ENCODE measurements at regions not wholly inside any gene's neighbourhood (a gene's known extent, or its start where the extent isn't known, plus 50 kb on each side); places are given as distances from the start of the nearest gene placed in this dataset.

- Mint-ChIP-seq H3K4me3 (no peak overlapping the region), H3K9me3 (ENCODE audit: insufficient read depth) (no peaks in the 10 kb centered on the region), H3K27ac (no peak overlapping the region), H3K27me3 (peaks cover 12% of the 10 kb centered on the region), H3K4me1 (no peaks in the 10 kb centered on the region)
- 67% methylated on average over 1 of the region's 4 CpGs for WGBS (ENCODE audit: insufficient coverage)
- H3K4me3 ChIP-seq (ENCODE audit: control extremely low read depth in 1 of 5, extremely low read depth in 1 of 5, insufficient read depth in 1 of 5, low read depth in 2 of 5, low read length in 4 of 5): no peak overlapping the region
- H3K36me3 ChIP-seq (replicated peaks in 1 of 2; ENCODE audit: control extremely low read depth in 1 of 2, control insufficient read depth in 1 of 2, extremely low read depth in 1 of 2, insufficient read depth in 2 of 2, low read length in 1 of 2): no peaks in the 10 kb centered on the region
- H3K4me2 ChIP-seq (replicated peaks; ENCODE audit: low read depth, low read length, poor library complexity, severe bottlenecking): no peak overlapping the region
- peaks cover 0 to 2% (median 0%) of the 10 kb centered on the region in 4 experiments for H3K27me3 ChIP-seq (replicated peaks in 1 of 4; ENCODE audit: control extremely low read depth in 1 of 4, control insufficient read depth in 3 of 4, insufficient read depth in 4 of 4, low read length in 3 of 4)
- no peaks in the 10 kb centered on the region for H3K9me3 ChIP-seq (ENCODE audit: control extremely low read depth in 1 of 3, control insufficient read depth in 2 of 3, insufficient read depth in 1 of 3, low read length in 2 of 3)
- POLR2A ChIA-PET: no interaction called here
- no peaks in the 10 kb centered on the region for H4K20me1 ChIP-seq (ENCODE audit: control insufficient read depth, insufficient read depth, low read length, poor library complexity, severe bottlenecking)
- CTCF ChIA-PET: no interaction called here
- TF ChIP-seq, protein P1, sequence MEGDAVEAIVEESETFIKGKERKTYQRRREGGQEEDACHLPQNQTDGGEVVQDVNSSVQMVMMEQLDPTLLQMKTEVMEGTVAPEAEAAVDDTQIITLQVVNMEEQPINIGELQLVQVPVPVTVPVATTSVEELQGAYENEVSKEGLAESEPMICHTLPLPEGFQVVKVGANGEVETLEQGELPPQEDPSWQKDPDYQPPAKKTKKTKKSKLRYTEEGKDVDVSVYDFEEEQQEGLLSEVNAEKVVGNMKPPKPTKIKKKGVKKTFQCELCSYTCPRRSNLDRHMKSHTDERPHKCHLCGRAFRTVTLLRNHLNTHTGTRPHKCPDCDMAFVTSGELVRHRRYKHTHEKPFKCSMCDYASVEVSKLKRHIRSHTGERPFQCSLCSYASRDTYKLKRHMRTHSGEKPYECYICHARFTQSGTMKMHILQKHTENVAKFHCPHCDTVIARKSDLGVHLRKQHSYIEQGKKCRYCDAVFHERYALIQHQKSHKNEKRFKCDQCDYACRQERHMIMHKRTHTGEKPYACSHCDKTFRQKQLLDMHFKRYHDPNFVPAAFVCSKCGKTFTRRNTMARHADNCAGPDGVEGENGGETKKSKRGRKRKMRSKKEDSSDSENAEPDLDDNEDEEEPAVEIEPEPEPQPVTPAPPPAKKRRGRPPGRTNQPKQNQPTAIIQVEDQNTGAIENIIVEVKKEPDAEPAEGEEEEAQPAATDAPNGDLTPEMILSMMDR (IDR thresholded peaks at IDR 0.05): no peak
- TF ChIP-seq EZH2 (IDR thresholded peaks at IDR 0.05; ENCODE audit: borderline replicate concordance, insufficient read depth, low read depth, low read length, poor library complexity, severe bottlenecking): no peak
- H3K4me1 ChIP-seq (ENCODE audit: control insufficient read depth in 2 of 2, insufficient read depth in 2 of 2, low read length in 2 of 2): no peaks in the 10 kb centered on the region
- intact Hi-C loops (cut with micrococcal nuclease): no loop called here
- no peak for DNase-seq
- no peaks in the 10 kb centered on the region for H3K79me2 ChIP-seq (ENCODE audit: control insufficient read depth, insufficient read depth, low read length)
- no peak overlapping the region for H3K27ac ChIP-seq (ENCODE audit: low read length in 2 of 2)
- no peak overlapping the region for H2AFZ ChIP-seq (ENCODE audit: insufficient read depth, low read depth, low read length, poor library complexity, severe bottlenecking)
- ATAC-seq (ENCODE audit: low read depth): no peak
- no peak overlapping the region for H3K9ac ChIP-seq (ENCODE audit: low read length)
Observed at GRCh38 chr5:171586436-171586835, 167.0 kb downstream of the FGF18 start.

DNA sequence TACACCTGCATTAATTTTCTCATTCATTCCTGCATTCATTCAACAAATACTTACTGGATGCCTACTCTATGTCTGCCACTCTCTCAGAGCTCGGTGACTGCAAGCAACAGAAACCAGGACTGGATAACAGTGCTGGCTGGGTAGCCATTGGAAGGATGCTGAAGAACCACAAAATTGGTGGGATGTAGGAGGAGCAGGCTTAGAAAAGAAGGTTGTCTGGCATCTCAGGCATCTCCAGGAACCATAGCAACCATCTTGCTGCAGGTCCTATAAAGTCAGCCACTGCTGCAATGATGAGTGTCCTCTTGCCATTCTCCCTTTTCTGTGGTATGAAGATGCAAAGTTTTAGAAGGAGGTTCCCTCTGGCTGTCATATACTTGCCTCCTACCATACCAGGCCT is 168.6 kb downstream of the FGF18 start:
- intact Hi-C loops (cut with micrococcal nuclease): no loop called here
- Mint-ChIP-seq H3K4me3 (no peak overlapping the region), H3K27me3 (peaks cover 12% of the 10 kb centered on the region), H3K27ac (no peak overlapping the region), H3K9me3 (ENCODE audit: insufficient read depth) (no peaks in the 10 kb centered on the region), H3K4me1 (no peaks in the 10 kb centered on the region)
- no peak for ATAC-seq (ENCODE audit: low read depth)
- H3K9ac ChIP-seq (ENCODE audit: low read length): no peak overlapping the region
- no peak overlapping the region for H3K27ac ChIP-seq (ENCODE audit: low read length in 2 of 2)
- H3K36me3 ChIP-seq (replicated peaks in 1 of 2; ENCODE audit: control extremely low read depth in 1 of 2, control insufficient read depth in 1 of 2, extremely low read depth in 1 of 2, insufficient read depth in 2 of 2, low read length in 1 of 2): no peaks in the 10 kb centered on the region
- no peak overlapping the region for H2AFZ ChIP-seq (ENCODE audit: insufficient read depth, low read depth, low read length, poor library complexity, severe bottlenecking)
- ChIA-PET CTCF (no interaction called here), POLR2A (no interaction called here)
- H3K4me2 ChIP-seq (replicated peaks; ENCODE audit: low read depth, low read length, poor library complexity, severe bottlenecking): no peak overlapping the region
- WGBS (ENCODE audit: insufficient coverage): 71% methylated on average over 1 of the region's 1 CpG
- H3K9me3 ChIP-seq (ENCODE audit: control extremely low read depth in 1 of 3, control insufficient read depth in 2 of 3, insufficient read depth in 1 of 3, low read length in 2 of 3): no peaks in the 10 kb centered on the region
- no peaks in the 10 kb centered on the region for H3K79me2 ChIP-seq (ENCODE audit: control insufficient read depth, insufficient read depth, low read length)
- H4K20me1 ChIP-seq (ENCODE audit: control insufficient read depth, insufficient read depth, low read length, poor library complexity, severe bottlenecking): no peaks in the 10 kb centered on the region
- peaks cover 0 to 2% (median 0%) of the 10 kb centered on the region in 4 experiments for H3K27me3 ChIP-seq (replicated peaks in 1 of 4; ENCODE audit: control extremely low read depth in 1 of 4, control insufficient read depth in 3 of 4, insufficient read depth in 4 of 4, low read length in 3 of 4)
- no peak overlapping the region for H3K4me3 ChIP-seq (ENCODE audit: control extremely low read depth in 1 of 5, extremely low read depth in 1 of 5, insufficient read depth in 1 of 5, low read depth in 2 of 5, low read length in 4 of 5)
- H3K4me1 ChIP-seq (ENCODE audit: control insufficient read depth in 2 of 2, insufficient read depth in 2 of 2, low read length in 2 of 2): no peaks in the 10 kb centered on the region
- TF ChIP-seq, protein P1 (IDR thresholded peaks at IDR 0.05): no peak
- no peak for DNase-seq
